GM12891 (cell line): ENCODE measurements at regions not wholly inside any gene's neighbourhood (a gene's known extent, or its start where the extent isn't known, plus 50 kb on each side); places are given as distances from the start of the nearest gene placed in this dataset.
A peak's percentile ranks its signal among the peaks of the same experiment; 100 is the strongest.

Experiments
- DNase-seq: peaks from one replicate; pipeline ENCODE4 v3.0.0; 2011; ENCODE audit warnings: low spot score; ENCODE audit not compliant: insufficient read length
- FAIRE-seq: peaks from 2 replicates; lab custom pipeline; 2011; peaks lifted over from hg19 to GRCh38; lab: Jason Lieb, UNC
- PAX5 ChIP-seq: IDR thresholded peaks from 2 replicates; pipeline ENCODE4 v1.6.1; 2011; ENCODE audit warnings: low read length, moderate library complexity, mild to moderate bottlenecking; ENCODE audit not compliant: insufficient read depth, severe bottlenecking
- POLR2A ChIP-seq: IDR thresholded peaks from 2 replicates; pipeline ENCODE4 v1.6.1; 2011; ENCODE audit warnings: low read depth, low read length, control low read depth
- POLR2AphosphoS5 ChIP-seq: IDR thresholded peaks from 2 replicates; pipeline ENCODE4 v1.6.1; 2011; ENCODE audit warnings: low read depth, low read length, control low read depth
- POU2F2 ChIP-seq: IDR thresholded peaks from 2 replicates; pipeline ENCODE4 v1.6.1; 2011; ENCODE audit warnings: low read depth, mild to moderate bottlenecking, control low read depth, low read length, moderate library complexity
- SPI1 ChIP-seq: IDR thresholded peaks from 2 replicates; pipeline ENCODE4 v1.6.1; 2011; ENCODE audit warnings: low read depth, low read length, control low read depth
- TAF1 ChIP-seq: IDR thresholded peaks from 2 replicates; pipeline ENCODE4 v1.6.1; 2011; ENCODE audit warnings: low read depth, low read length, control low read depth

DNA sequence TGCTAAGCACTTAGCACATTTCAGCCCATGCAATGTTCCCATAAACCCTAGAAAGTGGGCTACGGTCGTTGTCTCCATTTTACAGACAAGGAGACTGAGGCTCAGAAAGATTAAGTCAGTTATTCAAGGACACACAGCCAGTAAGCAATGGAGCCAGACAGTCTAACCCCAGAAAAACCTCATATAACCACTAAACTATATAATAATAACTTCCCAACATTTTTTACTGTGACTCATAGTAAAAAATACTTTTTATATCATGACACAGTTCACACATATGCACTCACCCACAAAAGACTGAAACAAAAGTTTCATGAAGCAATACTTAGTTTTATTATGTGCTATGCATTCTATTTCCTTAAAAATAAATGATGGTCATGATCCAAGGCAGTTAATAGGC lies 66.2 kb upstream of the EYA2 start:
- DNase-seq (no peak), FAIRE-seq (no peak)
- no peak for TF ChIP-seq SPI1
- TF ChIP-seq TAF1, result no peak
- no peak for TF ChIP-seq POLR2A
- TF ChIP-seq PAX5, result no peak
- no peak for TF ChIP-seq POLR2AphosphoS5
- no peak for TF ChIP-seq POU2F2

DNA sequence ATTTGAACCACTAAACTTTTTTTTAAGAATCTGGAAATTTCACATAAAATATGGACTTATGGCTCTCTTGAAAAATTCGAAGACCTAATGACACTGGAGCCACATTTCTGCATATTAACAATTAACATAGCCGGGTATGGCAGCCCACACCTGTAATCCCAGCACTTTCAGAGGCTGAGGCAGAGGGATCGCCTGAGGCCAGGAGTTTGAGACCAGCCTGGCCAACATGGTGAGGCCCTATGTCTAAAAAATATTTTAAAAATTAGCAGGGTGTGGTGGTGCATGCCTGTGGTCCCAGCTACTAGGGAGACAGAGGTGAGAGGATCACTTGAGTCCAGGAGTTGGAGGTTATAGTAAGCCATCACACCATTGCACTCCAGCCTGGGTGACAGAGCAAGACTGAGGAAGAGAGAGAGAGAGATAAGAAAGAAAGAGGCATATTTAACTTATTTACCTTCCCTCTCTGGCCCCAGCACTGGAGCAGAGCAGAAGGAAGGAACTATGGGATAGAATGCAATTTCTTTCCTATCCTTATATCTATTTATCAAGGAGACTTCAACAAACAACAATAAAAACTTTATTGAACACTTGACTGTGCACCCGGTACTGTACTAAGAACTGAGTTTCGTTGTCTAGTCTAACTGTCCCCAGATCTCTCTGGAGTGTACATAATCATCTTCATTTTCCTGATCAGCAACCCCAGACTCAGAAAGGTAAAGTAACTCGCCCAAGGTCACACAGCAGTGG lies 63.6 kb upstream of the EYA2 start:
- FAIRE-seq, result no peak

DNA sequence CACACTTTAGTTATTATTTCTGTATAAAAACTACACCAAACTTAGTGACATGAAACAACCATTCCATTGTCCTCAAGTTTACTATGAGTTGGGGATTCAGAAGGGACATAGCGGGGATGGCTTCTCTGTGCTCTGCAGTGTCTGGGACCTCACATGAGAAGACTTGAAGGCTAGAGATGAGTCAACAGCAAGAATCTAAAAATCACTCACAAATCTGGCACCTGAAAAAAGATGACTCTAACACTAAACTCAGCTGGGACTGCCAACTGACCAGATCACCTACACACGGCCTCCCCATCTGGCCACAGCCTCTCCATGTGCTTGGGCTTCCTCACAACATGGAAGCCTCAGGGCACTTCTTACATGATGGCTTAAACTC lies 63.0 kb upstream of the EYA2 start:
- FAIRE-seq (no peak), DNase-seq (no peak)
- no peak for TF ChIP-seq POLR2A
- no peak for TF ChIP-seq TAF1
- no peak for TF ChIP-seq POU2F2
- no peak for TF ChIP-seq SPI1
- no peak for TF ChIP-seq POLR2AphosphoS5
- TF ChIP-seq PAX5, result no peak

More for the DNA sequence above, 63.6 kb upstream of the EYA2 start:
- no peak for DNase-seq
- TF ChIP-seq POLR2A (no peak), SPI1 (no peak), POLR2AphosphoS5 (no peak), POU2F2 (no peak), TAF1 (no peak), PAX5 (no peak)

DNA sequence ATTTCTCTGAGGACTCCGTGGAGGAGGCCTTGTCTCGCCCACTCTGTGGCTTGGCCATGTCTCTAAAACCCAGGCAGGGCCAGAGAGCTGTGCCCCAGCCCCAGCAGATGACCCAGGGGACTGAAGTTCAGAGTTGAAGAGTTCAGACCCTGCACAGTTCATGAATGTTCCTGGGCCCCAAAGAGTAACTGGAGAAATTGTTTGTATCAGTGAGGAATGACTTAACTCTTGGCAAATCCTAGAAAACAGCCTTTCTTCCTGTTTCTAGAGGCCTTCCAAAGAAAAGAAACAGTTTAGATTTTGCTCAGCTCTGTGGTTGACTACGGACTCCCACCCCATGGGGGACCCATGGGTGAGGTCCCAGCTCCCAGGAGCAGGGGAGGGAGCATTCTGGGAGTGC lies 62.1 kb upstream of the EYA2 start:
- no peak for DNase-seq
- TF ChIP-seq POU2F2 (no peak), PAX5 (no peak), SPI1 (no peak), POLR2AphosphoS5 (no peak)
- no peak for FAIRE-seq

DNA sequence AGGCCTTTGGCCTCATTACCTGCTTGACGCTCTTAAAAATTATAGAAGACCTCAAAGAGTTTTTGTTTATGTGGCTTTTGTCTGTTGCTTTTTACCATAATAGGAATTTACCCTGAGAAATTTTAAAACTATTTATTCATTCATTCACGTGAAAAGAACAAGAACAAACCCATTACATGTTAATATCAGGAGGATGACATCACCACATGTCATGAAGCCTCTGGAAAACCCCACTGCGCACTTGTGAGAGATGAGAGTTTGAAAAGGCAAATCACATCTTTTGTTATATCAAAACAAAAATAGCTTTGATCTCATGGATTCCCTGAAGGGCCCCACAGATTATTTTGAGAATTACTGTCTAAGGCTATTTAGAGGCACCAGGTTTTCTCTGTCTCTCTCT lies 61.3 kb upstream of the EYA2 start:
- DNase-seq (no peak), FAIRE-seq (no peak)
- TF ChIP-seq PAX5 (no peak), SPI1 (no peak), POLR2A (no peak), POLR2AphosphoS5 (no peak), TAF1 (no peak), POU2F2 (no peak)

DNA sequence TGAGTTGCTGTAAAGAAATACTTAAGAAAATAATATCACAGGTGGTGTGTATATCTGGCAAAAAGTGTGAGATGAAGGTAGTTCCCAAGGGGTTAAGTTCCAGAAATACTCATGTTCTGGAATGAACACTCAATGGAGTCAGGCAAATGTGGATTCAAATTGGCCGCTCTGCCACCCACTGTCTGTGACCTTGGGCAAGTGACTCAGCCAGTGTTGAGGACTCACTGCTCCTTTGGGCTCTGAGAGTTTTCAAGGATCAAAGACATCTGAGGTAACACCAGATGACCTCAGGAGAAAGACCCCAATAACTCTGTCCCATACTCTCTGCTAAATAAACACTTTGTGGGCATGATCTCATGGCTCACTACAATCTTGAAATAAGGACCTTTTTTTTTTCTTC lies 59.2 kb upstream of the EYA2 start:
- DNase-seq (no peak), FAIRE-seq (no peak)
- TF ChIP-seq POU2F2 (no peak), SPI1 (no peak), TAF1 (no peak), PAX5 (no peak), POLR2A (no peak), POLR2AphosphoS5 (no peak)

DNA sequence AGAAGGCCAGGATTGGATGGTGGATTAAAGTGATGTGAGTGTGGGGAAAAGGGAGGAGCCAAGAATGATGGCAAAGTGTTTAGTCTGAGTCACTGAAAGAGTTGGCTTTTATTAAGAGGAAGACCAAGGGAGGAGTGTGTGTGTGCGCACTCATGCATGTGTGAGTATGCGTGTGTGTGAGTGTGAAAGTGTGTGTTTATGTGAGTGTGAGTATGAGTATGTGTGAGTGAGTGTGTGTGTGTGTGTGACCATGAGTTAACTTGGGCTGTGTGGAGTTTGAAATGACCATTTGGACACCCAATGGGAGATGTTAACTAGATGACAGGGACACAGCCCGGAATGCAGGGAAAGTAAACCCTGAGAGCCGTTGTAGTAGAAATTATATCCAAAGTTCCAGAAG lies 57.6 kb upstream of the EYA2 start:
- no peak for DNase-seq
- FAIRE-seq, result peak; percentile 41
- TF ChIP-seq TAF1 (no peak), POLR2A (no peak), POLR2AphosphoS5 (no peak), PAX5 (no peak), POU2F2 (no peak), SPI1 (no peak)

DNA sequence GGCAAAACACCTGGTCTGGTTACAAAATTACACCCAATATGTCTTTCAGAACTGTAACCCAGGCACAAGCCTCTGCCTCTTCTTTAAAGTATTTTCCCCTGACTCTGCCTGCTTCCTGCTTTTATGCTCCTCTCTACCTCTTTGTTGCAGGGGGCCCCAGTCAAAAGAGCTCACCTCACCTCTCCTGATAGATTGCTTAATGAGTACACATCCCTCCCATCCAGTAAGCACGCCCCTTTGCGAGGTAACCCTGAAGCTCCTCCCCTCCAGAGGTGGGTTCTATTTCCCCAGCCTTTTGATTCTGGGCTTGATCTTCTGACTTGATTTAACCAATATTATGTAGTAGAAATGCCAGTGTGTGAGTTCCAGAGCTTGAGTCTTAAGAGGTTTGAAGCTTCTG lies 56.6 kb upstream of the EYA2 start:
- DNase-seq (no peak), FAIRE-seq (no peak)
- TF ChIP-seq POLR2AphosphoS5, result no peak
- no peak for TF ChIP-seq SPI1
- no peak for TF ChIP-seq POLR2A
- no peak for TF ChIP-seq PAX5
- TF ChIP-seq TAF1, result no peak
- no peak for TF ChIP-seq POU2F2

DNA sequence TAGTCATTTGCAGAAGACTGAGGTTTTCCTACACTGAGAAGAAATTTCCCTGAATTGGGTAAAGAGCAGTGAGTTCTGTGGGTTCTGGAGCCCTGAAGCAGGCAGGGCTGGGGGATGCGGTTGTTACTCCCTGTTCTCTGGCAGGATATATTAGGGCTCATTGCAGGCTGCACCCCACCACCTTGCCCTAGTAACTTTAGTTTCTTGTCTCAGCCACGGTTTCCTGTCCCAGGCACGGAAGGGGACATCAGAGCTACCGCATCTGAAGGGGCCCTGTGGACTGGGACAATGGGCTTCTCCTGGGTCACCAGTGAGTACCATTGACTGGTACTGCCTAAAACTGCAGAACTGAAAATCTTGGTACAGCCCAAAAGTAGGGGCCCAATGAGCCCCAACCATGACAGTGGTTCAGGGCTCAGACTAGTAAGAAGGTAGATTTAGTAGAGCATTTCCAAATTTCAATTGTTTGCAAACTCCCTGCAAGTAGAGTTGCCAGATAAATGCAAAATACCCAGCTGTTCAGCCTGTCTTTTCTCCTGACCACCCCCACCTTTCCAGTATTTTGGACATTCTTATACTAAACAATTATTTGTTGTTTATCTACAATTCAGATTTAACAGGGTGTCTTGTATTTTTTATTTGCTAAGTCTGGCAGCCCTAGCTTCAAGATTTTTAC lies 54.5 kb upstream of the EYA2 start:
- FAIRE-seq, result no peak

More for the DNA sequence above, 54.5 kb upstream of the EYA2 start:
- DNase-seq, result no peak
- TF ChIP-seq POLR2A (no peak), POU2F2 (no peak), TAF1 (no peak), PAX5 (no peak), SPI1 (no peak), POLR2AphosphoS5 (no peak)
